Neural cell (in vitro differentiated cells): ENCODE measurements at regions not wholly inside any gene's neighbourhood (a gene's known extent, or its start where the extent isn't known, plus 50 kb on each side); places are given as distances from the start of the nearest gene placed in this dataset.

Experiments used
- CTCF ChIP-seq: fragments of 450-650 bp; IDR thresholded peaks from 2 replicates; pipeline ENCODE4 v1.5.1; 2014; ENCODE audit warnings: antibody characterized with exemption, mild to moderate bottlenecking, moderate library complexity; ENCODE audit not compliant: poor library complexity, severe bottlenecking
- EP300 ChIP-seq: fragments of 450-650 bp; conservative IDR thresholded peaks from 2 replicates; pipeline ENCODE4 v1.6.1; 2014; ENCODE audit warnings: antibody characterized with exemption, mild to moderate bottlenecking, moderate library complexity; ENCODE audit not compliant: poor library complexity, severe bottlenecking
- EZH2 ChIP-seq: fragments of 200-600, 300-800 bp; shearing (Covaris generic), sonication (generic); IDR thresholded peaks from 2 replicates; pipeline ENCODE4 v1.6.1; 2014; ENCODE audit warnings: antibody characterized with exemption, low read length, borderline replicate concordance, mild to moderate bottlenecking; ENCODE audit not compliant: insufficient read depth, poor library complexity, severe bottlenecking
- MXI1 ChIP-seq: fragments of 450-650 bp; conservative IDR thresholded peaks from 2 replicates; pipeline ENCODE4 v1.6.1; 2014; ENCODE audit warnings: antibody characterized with exemption, mild to moderate bottlenecking; ENCODE audit not compliant: poor library complexity, severe bottlenecking
- POLR2AphosphoS5 ChIP-seq: IDR thresholded peaks from 2 replicates; pipeline ENCODE4 v1.6.1; 2012
- RAD21 ChIP-seq: fragments of 450-650 bp; conservative IDR thresholded peaks from 2 replicates; pipeline ENCODE4 v1.6.1; 2014; ENCODE audit warnings: antibody characterized with exemption, mild to moderate bottlenecking, moderate library complexity
- REST ChIP-seq: IDR thresholded peaks from 2 replicates; pipeline ENCODE4 v1.6.1; 2012; ENCODE audit warnings: borderline replicate concordance
- SMC3 ChIP-seq: fragments of 450-650 bp; conservative IDR thresholded peaks from 2 replicates; pipeline ENCODE4 v1.6.1; 2014; ENCODE audit warnings: antibody characterized with exemption, mild to moderate bottlenecking, moderate library complexity; ENCODE audit not compliant: poor library complexity
- TAF1 ChIP-seq: IDR thresholded peaks from 2 replicates; pipeline ENCODE4 v1.6.1; 2012; ENCODE audit warnings: low read depth

GRCh38 chr10:78772486-78772885 is 296.3 kb upstream of the ZMIZ1 start:
- TF ChIP-seq CTCF, result no peak
- no peak for TF ChIP-seq SMC3
- TF ChIP-seq MXI1, result no peak
- no peak for TF ChIP-seq EP300
- TF ChIP-seq TAF1, result no peak
- TF ChIP-seq REST, result no peak
- no peak for TF ChIP-seq EZH2
- TF ChIP-seq RAD21, result no peak
- TF ChIP-seq POLR2AphosphoS5, result no peak
